Fibroblast of the aortic adventitia (primary cell): ENCODE measurements at regions not wholly inside any gene's neighbourhood (a gene's known extent, or its start where the extent isn't known, plus 50 kb on each side); places are given as distances from the start of the nearest gene placed in this dataset.

Experiments used
- DNase-seq: peaks from one replicate; pipeline ENCODE4 v3.0.0-alpha.2; 2010; ENCODE audit warnings: low read depth
- H3K4me3 ChIP-seq: 2 replicates; pipeline ENCODE4 v1.5.1; 2011; ENCODE audit warnings: low read depth, mild to moderate bottlenecking, control low read depth, low read length, moderate library complexity
- CTCF ChIP-seq: IDR thresholded peaks from 2 replicates; pipeline ENCODE4 v1.5.1; 2011; ENCODE audit warnings: mild to moderate bottlenecking, low read length, control low read depth, inconsistent platforms; ENCODE audit not compliant: insufficient read depth

- no peak for DNase-seq
These were observed 64.5 kb upstream of the PODXL start for GRCh38 chr7:131620673-131621609.

GRCh38 chr7:131619336-131620305 lies 63.2 kb upstream of the PODXL start:
- no peak for TF ChIP-seq CTCF
- no peak for DNase-seq
- H3K4me3 ChIP-seq, result no peak overlapping the region

More at GRCh38 chr7:131620673-131621609, 64.5 kb upstream of the PODXL start:
- no peak for TF ChIP-seq CTCF
- no peak overlapping the region for H3K4me3 ChIP-seq

GRCh38 chr7:131618391-131618790 lies 62.0 kb upstream of the PODXL start:
- TF ChIP-seq CTCF, result no peak

GRCh38 chr7:131616487-131617200 lies 60.2 kb upstream of the PODXL start:
- H3K4me3 ChIP-seq, result no peak overlapping the region
- no peak for DNase-seq
- no peak for TF ChIP-seq CTCF

More at GRCh38 chr7:131618391-131618790, 62.0 kb upstream of the PODXL start:
- DNase-seq, result no peak
- H3K4me3 ChIP-seq, result no peak overlapping the region

- DNase-seq, result no peak
- H3K4me3 ChIP-seq, result no peak overlapping the region
- no peak for TF ChIP-seq CTCF
These were observed 57.5 kb upstream of the PODXL start for GRCh38 chr7:131613909-131614308.

GRCh38 chr7:131610007-131610406 lies 53.6 kb upstream of the PODXL start:
- no peak overlapping the region for H3K4me3 ChIP-seq
- no peak for DNase-seq
- no peak for TF ChIP-seq CTCF
